ENCODE measurements at regions not wholly inside any gene's neighbourhood (a gene's known extent, or its start where the extent isn't known, plus 50 kb on each side); places are given as distances from the start of the nearest gene placed in this dataset.

- H3K18ac ChIP-seq (ENCODE audit: insufficient read length, low read depth, low read length) = no peak overlapping the region
- H2BK12ac ChIP-seq (ENCODE audit: insufficient read length, low read depth, low read length) = no peak overlapping the region
- Mint-ChIP-seq H3K27ac (no peak overlapping the region), H3K4me3 (no peak overlapping the region), H3K36me3 (ENCODE audit: insufficient read depth in 1 of 3, low read depth in 3 of 3) (no peaks in the 10 kb centered on the region), H3K9me3 (no peaks in the 10 kb centered on the region), H3K27me3 (ENCODE audit: low read depth) (no peaks in the 10 kb centered on the region), H3K4me1 (peaks cover 12 to 14% of the 10 kb centered on the region in 2 experiments)
- H3K23me2 ChIP-seq (ENCODE audit: insufficient read length, low read depth, low read length, poor library complexity, severe bottlenecking) = no peaks in the 10 kb centered on the region
- no peak overlapping the region for H3K9ac ChIP-seq (ENCODE audit: extremely low read depth, insufficient read length, low read length)
- no peaks in the 10 kb centered on the region for H3K79me1 ChIP-seq (ENCODE audit: insufficient read depth, low read depth, low read length, poor library complexity, severe bottlenecking)
- no peak overlapping the region for H2BK5ac ChIP-seq (ENCODE audit: insufficient read length, low read length)
- H2BK20ac ChIP-seq (ENCODE audit: low read depth, low read length, poor library complexity, severe bottlenecking) = no peak overlapping the region
- no peaks in the 10 kb centered on the region for H3K9me3 ChIP-seq (ENCODE audit: control insufficient read depth, low read depth, low read length)
- no peak overlapping the region for H3T11ph ChIP-seq (ENCODE audit: low read length)
- H3K14ac ChIP-seq (ENCODE audit: insufficient read depth, low read length) = no peak overlapping the region
- H3K23ac ChIP-seq (ENCODE audit: insufficient read length, low read depth, low read length) = no peak overlapping the region
- WGBS (ENCODE audit: extremely low coverage, insufficient read length, low lambda C conversion rate) = no CpG with 5 or more reads among the region's 4 CpGs
- no peaks in the 10 kb centered on the region for H3K79me2 ChIP-seq (ENCODE audit: insufficient read depth, low read length)
- no peak overlapping the region for H2BK120ac ChIP-seq (ENCODE audit: low read depth, low read length, poor library complexity, severe bottlenecking)
- H4K8ac ChIP-seq (replicated peaks; ENCODE audit: insufficient read length, low read depth, low read length) = no peak overlapping the region
- H3K4me1 ChIP-seq (ENCODE audit: insufficient read depth, low read length) = no peaks in the 10 kb centered on the region
- H2BK15ac ChIP-seq (ENCODE audit: low read depth, low read length) = no peak overlapping the region
- no peaks in the 10 kb centered on the region for H4K20me1 ChIP-seq (ENCODE audit: control insufficient read depth, insufficient read depth, insufficient read length)
- H3K4me2 ChIP-seq (ENCODE audit: insufficient read depth, insufficient read length, low read length) = no peak overlapping the region
- no peak overlapping the region for H3K4ac ChIP-seq (ENCODE audit: low read depth, low read length)
- no peak overlapping the region for H3K56ac ChIP-seq (ENCODE audit: insufficient read length, low read depth, low read length)
- H4K5ac ChIP-seq (ENCODE audit: insufficient read length, low read depth, low read length) = no peak overlapping the region
- H3K27me3 ChIP-seq (ENCODE audit: insufficient read depth, low read length) = no peaks in the 10 kb centered on the region
- no peak for DNase-seq
- no peak overlapping the region for H4K91ac ChIP-seq (ENCODE audit: insufficient read length, low read depth, low read length)
- no peak overlapping the region for H3K27ac ChIP-seq (ENCODE audit: insufficient read length, low read depth, low read length)
- no peak overlapping the region for H2AFZ ChIP-seq (ENCODE audit: low read length)
- TF ChIP-seq CTCF (conservative IDR thresholded peaks at IDR 0.05) = no peak
- no peak overlapping the region for H2AK5ac ChIP-seq (ENCODE audit: insufficient read length, low read length)
Measured at GRCh38 chr4:73345399-73345975, 58.6 kb upstream of the ALB start.
